GM10266 (cell line): ENCODE measurements at regions not wholly inside any gene's neighbourhood (a gene's known extent, or its start where the extent isn't known, plus 50 kb on each side); places are given as distances from the start of the nearest gene placed in this dataset.

ENCODE experiments used
- DNase-seq: peaks from one replicate; pipeline ENCODE4 v3.0.0; 2012; ENCODE audit errors: extremely low spot score
- CTCF ChIP-seq: IDR thresholded peaks from 2 replicates; pipeline ENCODE4 v1.5.1; 2012; ENCODE audit warnings: mild to moderate bottlenecking, low read depth; ENCODE audit not compliant: control insufficient read depth, insufficient read depth; ENCODE audit errors: missing control alignments

- TF ChIP-seq CTCF = no peak
- no peak for DNase-seq
Measured at GRCh38 chr12:69027411-69027881, 94.5 kb upstream of the CPM start.

DNA sequence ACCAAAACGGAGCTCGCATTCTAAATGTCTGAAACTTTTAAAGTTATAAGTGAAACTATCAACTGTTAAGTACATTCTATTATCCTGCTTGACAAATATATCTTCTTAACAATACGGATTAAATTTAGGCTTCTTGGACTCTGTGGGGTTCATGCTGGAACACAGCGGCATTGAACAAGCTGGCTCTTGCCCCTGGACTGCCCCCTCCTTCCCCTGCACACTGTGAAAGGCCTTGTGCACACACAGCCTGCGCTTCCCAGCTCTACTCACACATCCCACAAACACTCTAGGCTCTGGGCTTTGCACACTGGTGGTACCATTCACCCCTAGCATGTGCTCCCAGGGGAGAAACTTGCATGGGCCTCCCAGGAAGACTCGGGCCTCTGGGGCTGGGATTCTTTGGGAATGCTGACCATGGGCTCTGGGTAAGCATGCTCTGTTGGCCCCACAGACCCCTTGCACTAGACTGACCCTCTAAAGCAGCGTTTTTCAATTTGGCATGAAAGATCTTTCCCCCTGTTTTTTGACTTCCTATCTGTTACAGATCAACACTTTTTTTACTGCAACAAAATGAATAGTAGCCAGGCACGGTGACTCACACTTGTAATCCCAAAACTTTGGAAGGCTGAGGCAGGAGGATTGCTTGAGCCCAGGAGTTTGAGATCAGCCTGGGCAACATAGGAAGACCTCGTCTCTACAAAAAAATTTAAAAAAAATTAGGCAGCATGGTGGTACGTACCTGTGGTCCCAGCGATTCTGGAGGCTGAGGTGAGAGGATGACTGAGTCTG, 96.2 kb upstream of the CPM start:
- TF ChIP-seq CTCF = no peak
- DNase-seq = no peak

DNA sequence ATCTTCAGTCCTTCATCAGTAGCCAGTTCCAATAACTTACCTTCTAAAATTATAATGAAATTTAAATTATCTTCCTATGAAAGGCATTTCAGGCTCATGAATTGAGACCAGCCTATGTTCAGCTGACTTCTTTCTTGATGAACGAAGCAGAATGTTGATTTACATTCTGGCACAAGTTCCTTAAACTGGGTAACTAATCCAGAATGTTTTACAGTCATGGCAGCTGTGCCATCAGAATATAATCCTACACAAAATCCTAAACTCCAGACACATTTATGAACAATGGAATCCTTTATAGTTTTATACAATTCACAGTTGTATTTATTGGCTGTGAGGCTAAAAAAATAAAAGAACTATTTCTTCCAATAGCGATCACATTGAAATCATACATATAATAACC, 97.3 kb upstream of the CPM start:
- no peak for TF ChIP-seq CTCF
- no peak for DNase-seq

GRCh38 chr12:69036533-69036932, 103.6 kb upstream of the CPM start:
- no peak for TF ChIP-seq CTCF
- DNase-seq = no peak

DNA sequence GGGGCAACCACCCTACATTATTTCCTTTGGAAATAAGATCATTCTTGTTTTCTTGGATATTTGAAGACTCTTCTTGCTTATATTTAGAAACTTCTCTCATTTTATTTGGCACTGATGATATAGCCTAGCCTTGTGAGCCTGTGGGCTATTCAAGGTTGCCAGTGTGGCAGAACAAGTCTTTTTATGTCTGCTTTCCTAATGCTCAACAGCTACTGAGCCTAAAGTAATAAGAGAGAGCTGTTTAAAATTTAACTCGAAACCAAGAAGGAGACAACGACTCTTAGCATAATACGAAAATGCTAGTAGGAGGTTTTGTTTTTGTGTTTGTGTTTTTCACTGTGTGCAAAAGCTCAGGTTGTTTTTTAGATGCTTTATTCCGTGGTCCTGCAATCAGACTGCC, 104.0 kb upstream of the CPM start:
- no peak for TF ChIP-seq CTCF
- no peak for DNase-seq

GRCh38 chr12:69039911-69040310, 106.9 kb upstream of the CPM start:
- no peak for DNase-seq
- no peak for TF ChIP-seq CTCF

DNA sequence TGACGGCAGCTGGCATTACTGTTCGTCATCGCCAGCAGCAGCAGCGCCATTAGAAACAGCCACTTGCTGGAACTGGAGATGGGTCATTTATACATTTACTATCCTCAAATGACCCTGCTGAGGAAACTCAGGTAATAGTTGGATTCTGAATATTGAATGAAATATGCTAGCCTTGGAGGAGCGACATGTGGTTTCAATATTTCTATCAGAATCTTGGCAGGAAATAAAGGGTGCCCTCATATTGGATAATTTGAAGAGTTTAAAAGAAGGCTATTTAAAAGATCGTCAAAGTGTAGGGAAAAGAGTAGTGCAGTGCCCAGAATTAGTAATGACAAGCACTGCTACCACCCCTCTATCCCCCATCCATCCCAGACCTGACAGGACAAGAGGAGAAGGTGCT, 109.6 kb upstream of the CPM start:
- DNase-seq = no peak
- TF ChIP-seq CTCF = no peak
